ENCODE measurements at regions not wholly inside any gene's neighbourhood (a gene's known extent, or its start where the extent isn't known, plus 50 kb on each side); places are given as distances from the start of the nearest gene placed in this dataset.

- TF ChIP-seq CTCF (IDR thresholded peaks at IDR 0.05) (no peak), EZH2 (IDR thresholded peaks at IDR 0.05; ENCODE audit: borderline replicate concordance, insufficient read depth, low read depth, low read length, poor library complexity, severe bottlenecking) (no peak)
Measured at GRCh38 chr2:14316594-14316993, 315.9 kb upstream of the LRATD1 start.

Data from B cell (primary cell).